SK-N-SH treated with all-trans-retinoic acid at 6 μM for 48 hours (cell line): ENCODE measurements at regions not wholly inside any gene's neighbourhood (a gene's known extent, or its start where the extent isn't known, plus 50 kb on each side); places are given as distances from the start of the nearest gene placed in this dataset.

Experiments
- PPARA ChIP-seq: fragments of 250-450 bp; sonication (Bioruptor Pico); IDR thresholded peaks from 2 replicates; pipeline ENCODE4 v1.5.0; 2020; ENCODE audit warnings: mild to moderate bottlenecking, borderline replicate concordance
- TF ChIP-seq, protein P1 (sequence below): fragments of 250-450 bp; sonication (Bioruptor Pico); IDR thresholded peaks from 2 replicates; pipeline ENCODE4 v1.8.0; 2020; ENCODE audit warnings: mild to moderate bottlenecking, moderate library complexity, borderline replicate concordance

DNA sequence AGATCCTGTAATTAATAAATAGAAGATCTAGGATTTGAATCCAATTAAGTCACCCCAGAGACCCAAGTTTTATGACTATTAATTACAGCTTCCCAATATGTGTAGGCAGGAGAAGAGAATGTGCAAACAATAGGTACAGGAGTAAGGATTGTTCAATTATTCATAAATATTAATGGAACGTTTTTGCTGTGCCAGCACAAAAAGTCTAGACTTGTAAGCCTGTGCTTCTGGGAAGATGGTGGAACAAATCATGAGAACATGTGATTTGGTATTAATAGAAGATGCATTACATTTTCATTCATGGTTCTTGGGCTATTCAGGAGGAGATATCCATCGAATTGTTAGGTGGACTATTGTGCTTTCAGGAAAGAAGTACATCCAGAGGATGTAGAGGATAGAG is 1240.9 kb downstream of the STIM2 start:
- no peak for TF ChIP-seq PPARA (CRISPR knock-in tag)
- TF ChIP-seq, protein P1, sequence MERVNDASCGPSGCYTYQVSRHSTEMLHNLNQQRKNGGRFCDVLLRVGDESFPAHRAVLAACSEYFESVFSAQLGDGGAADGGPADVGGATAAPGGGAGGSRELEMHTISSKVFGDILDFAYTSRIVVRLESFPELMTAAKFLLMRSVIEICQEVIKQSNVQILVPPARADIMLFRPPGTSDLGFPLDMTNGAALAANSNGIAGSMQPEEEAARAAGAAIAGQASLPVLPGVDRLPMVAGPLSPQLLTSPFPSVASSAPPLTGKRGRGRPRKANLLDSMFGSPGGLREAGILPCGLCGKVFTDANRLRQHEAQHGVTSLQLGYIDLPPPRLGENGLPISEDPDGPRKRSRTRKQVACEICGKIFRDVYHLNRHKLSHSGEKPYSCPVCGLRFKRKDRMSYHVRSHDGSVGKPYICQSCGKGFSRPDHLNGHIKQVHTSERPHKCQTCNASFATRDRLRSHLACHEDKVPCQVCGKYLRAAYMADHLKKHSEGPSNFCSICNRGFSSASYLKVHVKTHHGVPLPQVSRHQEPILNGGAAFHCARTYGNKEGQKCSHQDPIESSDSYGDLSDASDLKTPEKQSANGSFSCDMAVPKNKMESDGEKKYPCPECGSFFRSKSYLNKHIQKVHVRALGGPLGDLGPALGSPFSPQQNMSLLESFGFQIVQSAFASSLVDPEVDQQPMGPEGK: no peak
